ENCODE measurements at regions not wholly inside any gene's neighbourhood (a gene's known extent, or its start where the extent isn't known, plus 50 kb on each side); places are given as distances from the start of the nearest gene placed in this dataset.

DNA sequence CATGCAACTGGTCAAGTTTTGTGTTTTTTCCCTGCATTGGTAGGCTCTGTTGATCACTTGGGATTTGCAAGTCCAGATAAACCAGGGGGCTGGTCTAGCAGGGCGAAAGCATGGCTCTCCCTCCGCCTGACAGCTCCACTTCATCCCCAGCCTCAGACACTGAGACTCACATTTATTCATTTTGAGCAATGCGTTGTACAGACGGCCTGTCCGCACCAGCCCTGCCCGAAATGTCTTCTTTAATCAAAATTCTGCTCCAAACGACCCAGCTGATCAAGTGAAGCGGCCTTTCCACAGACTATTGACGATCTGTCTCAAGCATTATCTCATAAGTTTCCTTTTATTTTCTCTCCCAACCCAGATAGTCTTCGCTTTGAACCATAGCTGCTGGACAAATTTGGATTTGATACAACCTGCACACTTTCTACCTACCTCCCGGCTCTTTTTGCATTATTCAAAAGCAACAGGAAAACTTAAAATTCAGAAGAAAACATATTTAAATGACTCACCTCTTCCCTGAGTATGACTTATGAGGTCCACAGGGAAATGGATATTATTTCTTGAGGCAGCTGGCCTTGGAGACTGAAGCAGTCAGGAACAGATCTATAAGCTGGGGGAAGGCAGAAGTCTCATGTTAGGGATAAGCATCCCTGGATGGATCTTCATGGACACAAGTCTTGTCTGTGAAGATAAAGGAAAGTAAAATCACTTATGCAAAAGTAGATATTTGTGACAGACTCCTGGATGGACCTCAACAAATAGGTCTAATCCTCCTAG, 498.9 kb upstream of the MGMT start:
- Histone ChIP-seq H3K9me3 (ENCODE audit: control insufficient read depth in 2 of 2, insufficient read depth in 1 of 2, low read depth in 1 of 2, low read length in 1 of 2) (peaks cover 3 to 4% of the 10 kb centered on the region in 2 donors), H3K27ac (ENCODE audit: low read depth in 2 of 2, low read length in 1 of 2) (no peak overlapping the region), H3K4me3 (ENCODE audit: low read depth in 1 of 2, low read length in 2 of 2) (no peak overlapping the region), H3K36me3 (ENCODE audit: control insufficient read depth in 2 of 2, insufficient read depth in 2 of 2, low read length in 1 of 2) (no peaks in the 10 kb centered on the region), H3K4me1 (ENCODE audit: control insufficient read depth in 2 of 2, insufficient read depth in 2 of 2, low read length in 1 of 2) (no peaks in the 10 kb centered on the region), H3K27me3 (ENCODE audit: control insufficient read depth in 1 of 2, insufficient read depth in 2 of 2, low read length in 2 of 2) (no peaks in the 10 kb centered on the region)
- WGBS, 2 donors: 80 to 83% methylated on average over 11 of the region's 11 CpGs

GRCh38 chr10:128969551-128969950, 497.5 kb upstream of the MGMT start:
- H3K9me3 ChIP-seq (ENCODE audit: control insufficient read depth in 2 of 2, insufficient read depth in 1 of 2, low read depth in 1 of 2, low read length in 1 of 2): peaks cover 3 to 4% of the 10 kb centered on the region in 2 donors
- no peak overlapping the region for H3K4me3 ChIP-seq (ENCODE audit: low read depth in 1 of 2, low read length in 2 of 2)
- H3K4me1 ChIP-seq (ENCODE audit: control insufficient read depth in 2 of 2, insufficient read depth in 2 of 2, low read length in 1 of 2): no peaks in the 10 kb centered on the region
- H3K27ac ChIP-seq (ENCODE audit: low read depth in 2 of 2, low read length in 1 of 2): no peak overlapping the region
- WGBS, 2 donors: 86 to 90% methylated on average over 11 of the region's 11 CpGs
- H3K27me3 ChIP-seq (ENCODE audit: control insufficient read depth in 1 of 2, insufficient read depth in 2 of 2, low read length in 2 of 2): no peaks in the 10 kb centered on the region
- H3K36me3 ChIP-seq (ENCODE audit: control insufficient read depth in 2 of 2, insufficient read depth in 2 of 2, low read length in 1 of 2): no peaks in the 10 kb centered on the region

GRCh38 chr10:128971374-128972035, 495.5 kb upstream of the MGMT start:
- H3K27me3 ChIP-seq (ENCODE audit: control insufficient read depth in 1 of 2, insufficient read depth in 2 of 2, low read length in 2 of 2): no peaks in the 10 kb centered on the region
- H3K27ac ChIP-seq (ENCODE audit: low read depth in 2 of 2, low read length in 1 of 2): no peak overlapping the region
- H3K36me3 ChIP-seq (ENCODE audit: control insufficient read depth in 2 of 2, insufficient read depth in 2 of 2, low read length in 1 of 2): no peaks in the 10 kb centered on the region
- H3K4me3 ChIP-seq (ENCODE audit: low read depth in 1 of 2, low read length in 2 of 2): no peak overlapping the region
- peaks cover 0 to 4% of the 10 kb centered on the region in 2 donors for H3K9me3 ChIP-seq (ENCODE audit: control insufficient read depth in 2 of 2, insufficient read depth in 1 of 2, low read depth in 1 of 2, low read length in 1 of 2)
- no peaks in the 10 kb centered on the region for H3K4me1 ChIP-seq (ENCODE audit: control insufficient read depth in 2 of 2, insufficient read depth in 2 of 2, low read length in 1 of 2)
- 68 to 81% methylated on average over 11 of the region's 11 CpGs for WGBS, 2 donors

DNA sequence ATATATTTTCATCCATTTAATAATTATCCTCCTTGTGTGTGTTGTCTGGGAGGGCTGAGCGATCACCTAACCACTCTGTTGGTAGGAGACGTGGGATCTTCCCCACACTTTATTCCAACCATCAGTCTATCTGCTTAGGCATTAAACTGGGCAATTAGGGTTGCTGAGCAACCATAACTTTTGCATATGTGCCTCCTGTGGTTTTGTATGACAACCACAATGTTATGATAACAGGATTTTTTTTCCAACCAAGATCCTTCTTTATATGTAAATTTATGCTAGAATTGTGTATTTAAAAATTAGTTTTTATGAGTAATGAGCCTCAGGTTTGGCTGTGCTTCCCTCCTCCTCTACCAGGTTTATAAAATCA, 495.0 kb upstream of the MGMT start:
- no peaks in the 10 kb centered on the region for H3K36me3 ChIP-seq (ENCODE audit: control insufficient read depth in 2 of 2, insufficient read depth in 2 of 2, low read length in 1 of 2)
- H3K27me3 ChIP-seq (ENCODE audit: control insufficient read depth in 1 of 2, insufficient read depth in 2 of 2, low read length in 2 of 2): no peaks in the 10 kb centered on the region
- H3K9me3 ChIP-seq (ENCODE audit: control insufficient read depth in 2 of 2, insufficient read depth in 1 of 2, low read depth in 1 of 2, low read length in 1 of 2): peaks cover 0 to 4% of the 10 kb centered on the region in 2 donors
- no peak overlapping the region for H3K4me3 ChIP-seq (ENCODE audit: low read depth in 1 of 2, low read length in 2 of 2)
- 78 to 81% methylated on average over 2 of the region's 2 CpGs for WGBS, 2 donors
- H3K4me1 ChIP-seq (ENCODE audit: control insufficient read depth in 2 of 2, insufficient read depth in 2 of 2, low read length in 1 of 2): no peaks in the 10 kb centered on the region
- no peak overlapping the region for H3K27ac ChIP-seq (ENCODE audit: low read depth in 2 of 2, low read length in 1 of 2)

GRCh38 chr10:128973221-128973620, 493.8 kb upstream of the MGMT start:
- H3K36me3 ChIP-seq (ENCODE audit: control insufficient read depth in 2 of 2, insufficient read depth in 2 of 2, low read length in 1 of 2): no peaks in the 10 kb centered on the region
- no peak overlapping the region for H3K4me3 ChIP-seq (ENCODE audit: low read depth in 1 of 2, low read length in 2 of 2)
- no peaks in the 10 kb centered on the region for H3K27me3 ChIP-seq (ENCODE audit: control insufficient read depth in 1 of 2, insufficient read depth in 2 of 2, low read length in 2 of 2)
- H3K27ac ChIP-seq (ENCODE audit: low read depth in 2 of 2, low read length in 1 of 2): no peak overlapping the region
- 57 to 64% methylated on average over 6 of the region's 6 CpGs for WGBS, 2 donors
- H3K4me1 ChIP-seq (ENCODE audit: control insufficient read depth in 2 of 2, insufficient read depth in 2 of 2, low read length in 1 of 2): no peaks in the 10 kb centered on the region
- peaks cover 2% of the 10 kb centered on the region in 2 donors for H3K9me3 ChIP-seq (ENCODE audit: control insufficient read depth in 2 of 2, insufficient read depth in 1 of 2, low read depth in 1 of 2, low read length in 1 of 2)

GRCh38 chr10:128976856-128977255, 490.2 kb upstream of the MGMT start:
- 73 to 79% methylated on average over 7 to 8 of the region's 8 CpGs for WGBS, 2 donors
- H3K9me3 ChIP-seq (ENCODE audit: control insufficient read depth in 2 of 2, insufficient read depth in 1 of 2, low read depth in 1 of 2, low read length in 1 of 2): peaks cover 7 to 12% of the 10 kb centered on the region in 2 donors
- H3K36me3 ChIP-seq (ENCODE audit: control insufficient read depth in 2 of 2, insufficient read depth in 2 of 2, low read length in 1 of 2): no peaks in the 10 kb centered on the region
- no peaks in the 10 kb centered on the region for H3K27me3 ChIP-seq (ENCODE audit: control insufficient read depth in 1 of 2, insufficient read depth in 2 of 2, low read length in 2 of 2)
- H3K4me1 ChIP-seq (ENCODE audit: control insufficient read depth in 2 of 2, insufficient read depth in 2 of 2, low read length in 1 of 2): no peaks in the 10 kb centered on the region
- H3K27ac ChIP-seq (ENCODE audit: low read depth in 2 of 2, low read length in 1 of 2): no peak overlapping the region
- H3K4me3 ChIP-seq (ENCODE audit: low read depth in 1 of 2, low read length in 2 of 2): no peak overlapping the region

DNA sequence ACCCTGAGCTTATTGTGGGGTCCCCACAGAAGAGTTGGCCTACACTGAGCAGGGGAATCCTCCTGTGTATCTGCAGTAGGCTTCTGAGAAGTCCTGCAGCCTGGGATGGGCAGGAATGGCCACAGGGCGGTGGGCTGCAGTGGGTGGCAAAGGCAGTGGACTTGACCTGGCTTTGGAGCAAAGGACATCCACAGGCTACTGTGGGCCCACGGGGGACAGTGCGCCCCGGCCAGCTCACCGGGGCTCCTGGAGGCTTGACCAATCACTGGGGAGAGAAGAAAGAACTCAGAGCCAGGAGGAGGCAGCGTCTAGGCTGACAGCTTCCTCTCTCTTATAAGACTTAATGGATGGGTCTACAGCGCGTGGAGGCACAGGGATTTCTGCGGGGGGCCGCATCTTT, 488.8 kb upstream of the MGMT start:
- Histone ChIP-seq H3K27ac (ENCODE audit: low read depth in 2 of 2, low read length in 1 of 2) (no peak overlapping the region), H3K36me3 (ENCODE audit: control insufficient read depth in 2 of 2, insufficient read depth in 2 of 2, low read length in 1 of 2) (no peaks in the 10 kb centered on the region), H3K9me3 (ENCODE audit: control insufficient read depth in 2 of 2, insufficient read depth in 1 of 2, low read depth in 1 of 2, low read length in 1 of 2) (peaks cover 7 to 15% of the 10 kb centered on the region in 2 donors), H3K4me1 (ENCODE audit: control insufficient read depth in 2 of 2, insufficient read depth in 2 of 2, low read length in 1 of 2) (no peaks in the 10 kb centered on the region), H3K27me3 (ENCODE audit: control insufficient read depth in 1 of 2, insufficient read depth in 2 of 2, low read length in 2 of 2) (no peaks in the 10 kb centered on the region), H3K4me3 (ENCODE audit: low read depth in 1 of 2, low read length in 2 of 2) (no peak overlapping the region)
- WGBS, 2 donors: 87 to 89% methylated on average over 9 to 10 of the region's 10 CpGs

- no peaks in the 10 kb centered on the region for H3K36me3 ChIP-seq (ENCODE audit: control insufficient read depth in 2 of 2, insufficient read depth in 2 of 2, low read length in 1 of 2)
- H3K9me3 ChIP-seq (ENCODE audit: control insufficient read depth in 2 of 2, insufficient read depth in 1 of 2, low read depth in 1 of 2, low read length in 1 of 2): peaks cover 7 to 15% of the 10 kb centered on the region in 2 donors
- 89 to 92% methylated on average over 4 of the region's 4 CpGs for WGBS, 2 donors
- H3K27me3 ChIP-seq (ENCODE audit: control insufficient read depth in 1 of 2, insufficient read depth in 2 of 2, low read length in 2 of 2): no peaks in the 10 kb centered on the region
- no peaks in the 10 kb centered on the region for H3K4me1 ChIP-seq (ENCODE audit: control insufficient read depth in 2 of 2, insufficient read depth in 2 of 2, low read length in 1 of 2)
- no peak overlapping the region for H3K27ac ChIP-seq (ENCODE audit: low read depth in 2 of 2, low read length in 1 of 2)
- no peak overlapping the region for H3K4me3 ChIP-seq (ENCODE audit: low read depth in 1 of 2, low read length in 2 of 2)
These were observed 487.6 kb upstream of the MGMT start for GRCh38 chr10:128979405-128979804.

GRCh38 chr10:128981251-128981650, 485.8 kb upstream of the MGMT start:
- WGBS, 2 donors: 72 to 76% methylated on average over 6 of the region's 6 CpGs
- no peak overlapping the region for H3K4me3 ChIP-seq (ENCODE audit: low read depth in 1 of 2, low read length in 2 of 2)

More at GRCh38 chr10:128981251-128981650, 485.8 kb upstream of the MGMT start:
- Histone ChIP-seq H3K9me3 (ENCODE audit: control insufficient read depth in 2 of 2, insufficient read depth in 1 of 2, low read depth in 1 of 2, low read length in 1 of 2) (peaks cover 7 to 15% of the 10 kb centered on the region in 2 donors), H3K27ac (ENCODE audit: low read depth in 2 of 2, low read length in 1 of 2) (no peak overlapping the region), H3K27me3 (ENCODE audit: control insufficient read depth in 1 of 2, insufficient read depth in 2 of 2, low read length in 2 of 2) (no peaks in the 10 kb centered on the region), H3K4me1 (ENCODE audit: control insufficient read depth in 2 of 2, insufficient read depth in 2 of 2, low read length in 1 of 2) (no peaks in the 10 kb centered on the region), H3K36me3 (ENCODE audit: control insufficient read depth in 2 of 2, insufficient read depth in 2 of 2, low read length in 1 of 2) (no peaks in the 10 kb centered on the region)
